Stimulated activated CD4-positive, alpha-beta T cell treated with anti-CD3 and anti-CD28 coated beads, Interleukin-15, amount 100 ng/mL, for 48 hours (primary cell): ENCODE measurements at regions not wholly inside any gene's neighbourhood (a gene's known extent, or its start where the extent isn't known, plus 50 kb on each side); places are given as distances from the start of the nearest gene placed in this dataset.
A peak's percentile ranks its signal among the peaks of the same experiment; 100 is the strongest.
"Not testable (repeated sequence)": the region's sequence is repeated elsewhere in the genome, so short reads cannot be mapped to it uniquely, and the experiment has no call there.

Source experiments
- DNase-seq, 2 donors: peaks; one replicate each; pipeline ENCODE4 v3.0.0-alpha.2; 2020; ENCODE audit warnings: low read depth in 2 of 2

DNA sequence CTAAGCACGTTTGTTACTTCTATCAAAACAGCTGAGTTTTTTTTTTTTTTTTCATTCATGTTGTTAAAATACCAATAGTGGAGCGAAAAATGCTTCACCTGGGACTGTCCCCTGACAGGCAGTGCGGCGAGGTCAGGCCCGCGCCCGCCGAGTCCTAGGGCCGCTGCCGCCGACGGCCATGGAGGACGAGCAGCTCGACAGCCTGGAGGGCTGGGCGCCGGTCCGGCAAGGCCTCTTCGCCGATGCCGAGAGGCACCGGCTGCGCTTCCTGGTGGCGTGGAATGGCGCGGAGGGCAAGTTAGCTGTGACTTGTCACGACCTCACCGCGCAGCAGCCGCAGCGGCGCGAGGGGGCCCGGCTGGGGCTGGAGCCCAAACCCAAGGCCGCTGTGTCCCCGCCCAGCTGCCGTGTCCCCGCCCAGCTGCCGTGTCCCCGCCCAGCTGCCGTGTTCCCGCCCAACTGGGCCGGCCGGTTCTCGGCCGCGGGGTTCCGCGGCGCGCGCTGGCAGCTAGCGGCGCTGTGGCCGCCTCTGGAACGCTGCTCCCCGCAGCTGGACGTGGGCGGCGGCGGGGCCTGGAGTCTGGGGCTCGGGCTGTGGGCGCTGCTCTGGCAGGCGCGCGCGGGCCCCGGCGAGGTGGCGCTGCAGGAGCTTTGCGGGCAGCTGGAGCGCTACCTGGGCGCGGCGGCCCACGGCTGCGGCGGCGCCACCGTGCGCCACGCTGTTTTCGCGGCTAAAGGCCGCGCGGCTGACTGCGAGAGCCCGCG, 56.7 kb upstream of the GOLGA8R start:
- DNase-seq = peak; percentile 1 to 30

DNA sequence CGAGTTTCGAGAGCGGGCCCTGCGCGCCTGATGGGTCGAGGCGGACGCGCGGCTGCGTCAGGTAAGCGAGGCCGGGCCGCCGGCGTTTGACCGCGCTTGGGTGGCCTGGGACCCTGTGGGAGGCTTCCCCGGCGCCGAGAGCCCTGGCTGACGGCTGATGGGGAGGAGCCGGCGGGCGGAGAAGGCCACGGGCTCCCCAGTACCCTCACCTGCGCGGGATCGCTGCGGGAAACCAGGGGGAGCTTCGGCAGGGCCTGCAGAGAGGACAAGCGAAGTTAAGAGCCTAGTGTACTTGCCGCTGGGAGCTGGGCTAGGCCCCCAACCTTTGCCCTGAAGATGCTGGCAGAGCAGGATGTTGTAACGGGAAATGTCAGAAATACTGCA, 57.3 kb upstream of the GOLGA8R start:
- not testable (repeated sequence) for DNase-seq

DNA sequence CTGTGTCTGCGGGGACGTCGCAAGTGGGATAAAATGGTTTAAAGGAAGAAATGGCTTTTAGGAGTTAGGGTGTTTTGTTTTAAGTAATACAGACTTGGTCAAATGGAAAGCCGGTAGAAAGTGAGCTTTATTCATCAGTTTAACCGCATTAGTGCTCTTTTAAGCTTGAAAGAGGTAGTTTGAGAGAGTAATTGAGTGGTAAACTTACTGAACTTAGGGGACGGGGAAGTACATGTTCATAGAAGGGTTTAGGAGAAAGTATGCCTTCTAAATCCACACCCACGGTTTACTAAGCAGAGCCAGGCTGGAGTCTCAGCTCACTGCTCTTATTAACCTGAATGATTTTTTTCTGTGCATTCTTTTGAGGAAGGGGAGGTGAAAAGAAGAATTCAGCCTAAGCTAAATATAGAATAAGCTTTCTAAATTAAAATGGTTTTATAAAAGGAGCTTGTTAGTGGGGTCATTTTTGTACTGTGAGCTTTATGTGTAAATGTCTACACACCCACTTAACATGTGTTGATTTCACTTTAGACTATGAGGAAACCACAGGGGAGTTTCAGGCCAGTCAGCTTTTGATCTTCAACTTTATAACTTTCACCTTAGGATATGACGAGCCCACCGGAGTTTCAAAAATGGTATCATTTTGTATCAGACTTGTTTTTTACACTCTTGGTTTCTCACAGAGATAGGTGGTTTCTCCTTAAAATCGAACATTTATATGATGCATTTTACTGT, 57.9 kb upstream of the GOLGA8R start:
- not testable (repeated sequence) for DNase-seq

DNA sequence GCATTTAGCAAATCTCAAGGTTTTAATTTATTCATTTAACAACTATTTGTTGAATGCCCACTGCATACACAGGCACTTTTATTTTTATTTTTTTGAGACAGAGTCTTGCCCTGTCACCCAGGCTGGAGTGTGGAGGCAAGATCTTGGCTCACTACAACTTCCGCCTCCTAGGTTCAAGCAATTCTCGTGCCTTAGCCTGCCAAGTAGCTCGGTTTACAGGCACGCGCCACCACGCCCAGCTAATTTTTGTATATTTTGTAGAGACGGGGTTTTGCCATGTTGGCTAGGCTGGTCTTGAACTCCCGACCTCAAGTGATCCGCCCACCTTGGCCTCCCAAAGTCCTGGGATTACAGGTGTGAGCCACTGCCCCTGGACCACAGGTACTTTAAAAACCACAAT, 67.0 kb upstream of the GOLGA8Q start:
- not testable (repeated sequence) for DNase-seq

DNA sequence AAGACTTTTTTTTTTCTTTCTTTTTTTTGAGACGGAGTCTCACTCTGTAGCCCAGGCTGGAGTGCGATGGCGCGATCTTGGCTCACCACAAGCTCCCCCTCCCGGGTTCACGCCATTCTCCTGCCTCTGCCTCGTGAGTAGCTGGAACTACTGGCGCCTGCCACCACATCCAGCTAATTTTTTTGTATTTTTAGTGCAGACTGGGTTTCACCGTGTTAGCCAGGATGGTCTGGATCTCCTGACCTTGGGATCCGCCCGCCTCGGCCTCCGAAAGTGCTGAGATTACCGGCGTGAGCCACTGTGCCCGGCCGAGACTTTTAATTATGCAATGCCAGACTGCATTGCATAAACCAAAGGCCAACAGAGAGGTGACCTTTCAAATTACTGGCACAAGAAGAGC, 62.6 kb upstream of the GOLGA8Q start:
- DNase-seq = not testable (repeated sequence)

DNA sequence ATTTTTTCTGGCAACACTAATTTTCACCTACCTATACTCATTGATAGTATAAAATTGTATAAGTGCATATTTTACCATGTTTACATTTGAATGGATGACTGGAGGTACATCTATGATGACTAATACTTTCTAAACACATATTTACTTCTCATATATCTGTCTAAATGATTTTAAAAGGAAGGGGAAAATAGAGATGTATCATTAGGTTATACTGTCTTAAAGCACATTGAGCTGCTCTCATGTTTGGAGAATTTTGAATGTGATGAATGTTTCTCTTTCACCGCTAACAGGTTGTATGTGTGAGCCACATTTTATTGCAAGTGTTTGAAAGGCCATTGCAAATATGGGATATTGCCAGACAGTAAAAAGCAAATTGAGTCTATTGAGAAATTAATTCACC, 61.5 kb upstream of the GOLGA8Q start:
- DNase-seq = not testable (repeated sequence)

DNA sequence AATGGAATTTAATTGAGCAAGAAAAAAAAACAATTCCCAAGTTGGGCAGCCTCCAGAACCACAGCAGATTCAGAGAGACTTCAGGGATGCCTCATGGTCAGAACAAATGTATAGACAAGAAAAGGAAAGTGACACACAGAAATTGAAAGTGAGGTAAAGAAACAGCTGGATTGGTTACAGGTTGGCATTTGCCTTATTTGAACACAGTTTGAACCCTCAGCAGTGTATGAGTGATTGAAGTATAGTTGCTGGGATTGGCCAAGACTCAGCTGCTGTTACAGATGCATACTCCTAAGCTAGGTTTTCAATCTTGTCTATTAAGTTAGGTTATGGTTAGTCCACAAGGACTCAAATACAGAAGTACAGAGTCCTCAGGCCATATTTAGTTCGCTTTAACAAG, 57.9 kb upstream of the GOLGA8Q start:
- not testable (repeated sequence) for DNase-seq

DNA sequence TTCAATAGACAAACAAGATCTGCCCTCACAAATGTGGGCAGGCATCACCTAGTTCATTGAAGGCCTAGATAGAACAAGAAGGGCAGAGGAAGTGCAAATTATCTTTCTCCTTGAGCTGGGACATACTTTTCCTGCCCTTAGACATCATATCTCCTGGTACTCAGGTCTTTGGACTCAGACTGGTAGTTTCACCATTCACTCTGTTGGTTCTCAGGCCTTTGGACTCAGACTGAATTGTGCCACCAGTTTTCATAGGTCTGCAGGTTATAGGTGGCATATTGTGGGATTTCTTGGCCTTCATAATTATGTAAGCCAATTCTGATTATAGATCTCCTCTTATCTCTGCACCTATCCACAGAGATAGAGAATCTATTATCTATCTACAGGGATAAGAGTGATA, 54.6 kb upstream of the GOLGA8Q start:
- not testable (repeated sequence) for DNase-seq

DNA sequence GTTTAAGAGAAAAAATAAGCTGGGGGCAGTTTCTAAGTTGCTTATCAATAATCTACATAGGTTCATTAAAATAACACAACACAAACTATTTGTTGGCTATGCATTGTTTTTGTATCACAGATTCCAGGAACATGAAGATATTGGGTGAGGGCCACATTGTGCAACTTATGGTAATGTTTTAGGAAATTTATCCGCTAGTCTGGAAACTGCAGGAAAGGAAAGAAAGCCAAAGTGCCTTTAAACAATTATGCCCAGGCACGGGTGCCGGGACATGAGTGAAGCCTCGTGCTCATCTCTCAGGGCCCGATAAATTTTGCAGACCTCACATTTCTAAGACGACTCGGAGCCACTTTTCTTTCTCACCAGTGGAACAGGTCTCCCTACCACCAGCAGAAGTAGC, 52.6 kb upstream of the GOLGA8Q start:
- not testable (repeated sequence) for DNase-seq

DNA sequence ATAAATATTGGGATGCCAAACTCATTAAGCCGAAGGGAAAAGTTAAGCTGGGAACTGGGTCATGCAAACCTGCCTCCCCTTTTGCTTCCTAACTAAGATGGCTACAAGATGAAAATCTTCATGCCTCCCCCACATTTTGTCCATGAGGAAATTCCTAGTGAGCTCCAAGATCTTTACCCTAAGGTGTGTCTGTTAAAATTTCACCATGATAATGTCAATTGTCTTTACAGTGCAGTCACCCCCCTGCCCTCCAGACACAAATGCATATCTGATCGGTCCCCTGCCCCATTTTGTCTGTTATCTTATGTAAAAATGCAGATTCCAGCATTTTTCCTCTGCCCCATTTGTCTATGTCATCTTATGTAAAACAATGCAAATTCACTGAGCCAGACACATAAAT, 51.3 kb upstream of the GOLGA8Q start:
- not testable (repeated sequence) for DNase-seq
